ENCODE measurements at regions not wholly inside any gene's neighbourhood (a gene's known extent, or its start where the extent isn't known, plus 50 kb on each side); places are given as distances from the start of the nearest gene placed in this dataset.

GRCh38 chr4:45638641-45639040, 485.2 kb downstream of the GABRG1 start:
- no TSS peak for BruUV-seq (replicated peaks)
- Histone ChIP-seq H3K79me2 (ENCODE audit: insufficient read depth, low read length) (no peaks in the 10 kb centered on the region), H3K4me3 (replicated peaks in 1 of 3; ENCODE audit: insufficient read depth in 1 of 3, low read depth in 2 of 3, low read length in 3 of 3) (no peak overlapping the region), H3K4me1 (ENCODE audit: insufficient read depth, low read length) (no peaks in the 10 kb centered on the region), H2AFZ (ENCODE audit: low read length) (no peak overlapping the region), H3K36me3 (replicated peaks in 1 of 2; ENCODE audit: control insufficient read depth in 1 of 2, insufficient read depth in 2 of 2, low read length in 2 of 2) (no peaks in the 10 kb centered on the region), H3K9ac (ENCODE audit: insufficient read depth, low read depth, low read length) (no peak overlapping the region), H3K4me2 (ENCODE audit: low read depth, low read length) (no peak overlapping the region), H3K9me3 (ENCODE audit: low read length) (no peaks in the 10 kb centered on the region), H4K20me1 (ENCODE audit: insufficient read depth, low read length) (no peaks in the 10 kb centered on the region), H3K27me3 (ENCODE audit: control insufficient read depth in 1 of 2, insufficient read depth in 2 of 2, low read length in 2 of 2) (no peaks in the 10 kb centered on the region), H3K27ac (ENCODE audit: extremely low read length, insufficient read depth, low read length) (no peak overlapping the region)
- intact Hi-C loops (cut with micrococcal nuclease; ENCODE audit: unreplicated experiment) (no loop called here), in situ Hi-C loops (cut with HindIII; ENCODE audit: extremely low pct_ligation_motif_present, low pct_unique_long_range_greater_than_20kb) (no loop called here)
- DNase-seq (ENCODE audit: low spot score) (no peak), ATAC-seq (no peak), FAIRE-seq (no peak)
- WGBS (ENCODE audit: low lambda C conversion rate), result 3% methylated on average over 3 of the region's 3 CpGs
- TF ChIP-seq ATF6 (CRISPR knock-in tag; conservative IDR thresholded peaks at IDR 0.05) (no peak), ZNF354B (CRISPR knock-in tag; IDR thresholded peaks at IDR 0.05) (no peak), ZNF383 (CRISPR knock-in tag; IDR thresholded peaks at IDR 0.05; ENCODE audit: borderline replicate concordance) (no peak), ZNF512 (CRISPR knock-in tag; IDR thresholded peaks at IDR 0.05) (no peak), ZNF589 (CRISPR knock-in tag; conservative IDR thresholded peaks at IDR 0.05) (no peak), ATF1 (CRISPR knock-in tag; IDR thresholded peaks at IDR 0.05) (no peak), MLX (CRISPR knock-in tag; IDR thresholded peaks at IDR 0.05) (no peak), ATRX (CRISPR knock-in tag; IDR thresholded peaks at IDR 0.05; ENCODE audit: borderline replicate concordance) (no peak), ZNF510 (CRISPR knock-in tag; IDR thresholded peaks at IDR 0.05; ENCODE audit: low read depth) (no peak), ZNF768 (CRISPR knock-in tag; IDR thresholded peaks at IDR 0.05) (no peak), RERE (CRISPR knock-in tag; IDR thresholded peaks at IDR 0.05; ENCODE audit: low read depth) (no peak)
- POLR2A ChIA-PET, result no interaction called here
- CTCF ChIA-PET (ENCODE audit: low intra/inter-chr PET ratio, low total read pairs), result no interaction called here

Measured in HepG2 (cell line).